HG03575 (cell line): ENCODE measurements at regions not wholly inside any gene's neighbourhood (a gene's known extent, or its start where the extent isn't known, plus 50 kb on each side); places are given as distances from the start of the nearest gene placed in this dataset.

Source experiments
- ATAC-seq: cut with Tn5 transposase; IDR thresholded peaks from one replicate; pipeline ENCODE4 v1.9.1; 2021; ENCODE audit not compliant: unreplicated experiment, insufficient number of reproducible peaks, low FRiP score; ENCODE audit errors: extremely low read depth

DNA sequence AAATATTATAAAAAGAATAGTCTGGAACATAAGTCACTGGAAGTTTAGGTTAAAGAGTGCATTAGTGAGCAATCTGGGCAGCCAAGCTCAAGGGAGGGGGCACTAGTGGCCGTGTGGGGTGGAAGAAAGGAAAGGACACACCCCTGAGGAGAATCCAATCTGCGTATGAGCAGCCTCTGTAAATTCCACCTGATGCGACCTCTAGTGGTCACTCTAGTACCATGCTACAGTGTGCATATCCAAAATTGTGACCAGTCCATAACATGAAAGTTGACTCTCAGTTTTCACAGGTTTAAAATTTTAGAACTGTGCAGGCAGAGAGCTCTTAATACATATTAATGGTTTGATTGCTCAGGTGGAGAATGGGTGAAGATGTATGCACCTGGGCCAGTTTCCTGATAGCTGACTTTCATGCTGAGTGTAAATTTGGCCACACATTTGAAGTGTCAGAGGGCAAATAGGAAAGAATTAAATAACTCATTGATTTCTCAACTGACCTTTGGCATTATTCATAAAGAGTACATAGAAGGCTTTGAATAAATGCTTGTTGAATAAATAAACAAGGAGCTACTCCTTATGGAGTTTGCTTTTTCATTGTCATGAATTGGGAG is 105.9 kb upstream of the C21orf91 start:
- peak; percentile 67 for ATAC-seq

DNA sequence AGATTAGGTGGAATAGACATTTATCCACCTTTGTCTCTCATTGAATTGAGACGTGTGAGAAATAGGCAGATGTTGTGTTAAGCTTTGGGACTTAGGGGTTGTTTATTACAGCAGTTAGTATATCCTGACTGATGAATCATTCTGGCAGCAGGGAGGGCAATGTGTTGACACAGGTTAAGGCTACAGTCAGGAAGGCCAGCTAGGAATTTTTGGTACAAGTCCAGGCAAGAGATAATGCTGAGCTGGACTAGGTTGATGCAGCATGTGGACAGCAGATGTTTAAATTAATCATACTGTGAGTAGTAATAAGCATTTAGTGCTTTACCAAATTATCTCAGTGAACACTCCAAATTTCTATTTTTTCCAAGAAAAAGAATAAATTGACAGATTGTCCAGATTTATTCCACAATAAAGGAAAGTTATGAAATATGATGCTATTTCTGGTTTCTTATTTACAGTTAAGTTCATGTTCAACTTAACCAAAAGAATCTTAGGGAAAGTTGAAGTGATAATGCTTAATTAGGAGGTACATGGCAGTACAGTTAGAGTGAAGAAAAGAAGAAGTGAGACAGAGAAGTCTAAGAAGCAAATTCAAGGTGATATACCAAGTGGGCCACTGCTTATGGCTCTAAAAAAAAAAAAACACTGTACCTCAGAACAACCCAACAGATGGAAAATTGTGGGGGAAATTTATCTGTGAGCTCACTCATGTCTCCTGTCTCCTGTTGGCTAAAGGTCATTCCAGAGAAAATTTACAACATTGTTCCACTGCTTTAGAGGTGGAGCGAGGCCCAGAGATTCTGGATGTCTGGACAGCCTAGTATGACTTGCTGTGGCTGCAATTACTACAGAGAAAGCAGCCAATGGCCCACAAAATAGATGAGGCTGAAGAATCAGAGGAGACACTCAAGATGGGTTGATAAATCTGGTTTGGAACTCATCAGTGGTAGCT is 102.7 kb upstream of the C21orf91 start:
- no peak for ATAC-seq

DNA sequence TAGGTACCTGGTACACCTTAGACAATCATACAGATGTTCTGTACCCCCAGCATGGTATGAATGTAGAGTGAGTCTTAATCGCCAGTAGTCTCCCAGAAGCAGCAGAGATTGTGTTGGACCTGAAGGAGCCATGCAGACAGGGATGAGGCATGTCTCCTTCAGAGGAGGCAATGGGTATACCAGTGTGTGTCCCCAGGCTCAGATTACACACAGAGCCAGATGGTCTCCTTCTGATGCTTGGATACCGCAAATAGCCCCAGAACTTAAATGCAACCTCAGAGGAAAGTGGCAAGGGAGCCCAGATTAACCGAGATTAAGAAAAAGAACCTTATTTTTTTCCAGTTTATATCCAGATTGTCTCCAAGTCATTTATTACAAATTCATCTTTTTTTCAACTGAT is 96.8 kb upstream of the C21orf91 start:
- no peak for ATAC-seq

DNA sequence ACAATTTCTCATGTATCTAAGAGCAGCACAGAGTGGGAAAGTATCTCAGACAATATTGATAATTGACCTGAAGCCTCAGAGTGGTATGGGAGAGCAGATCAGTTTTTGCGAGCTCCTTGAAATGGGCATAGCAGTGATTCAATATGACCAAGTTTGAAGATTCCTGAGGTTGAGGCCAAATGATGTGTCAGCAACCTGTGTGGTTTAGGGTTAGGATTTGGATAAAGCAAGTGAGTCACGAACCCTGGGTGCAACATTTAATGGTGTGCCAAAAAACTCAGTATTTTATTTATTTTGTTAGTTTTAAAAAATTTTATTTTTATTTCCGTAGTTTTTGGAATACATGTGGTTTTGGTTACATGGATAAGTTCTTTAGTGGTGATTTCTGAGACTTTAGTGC is 92.5 kb upstream of the C21orf91 start:
- no peak for ATAC-seq

DNA sequence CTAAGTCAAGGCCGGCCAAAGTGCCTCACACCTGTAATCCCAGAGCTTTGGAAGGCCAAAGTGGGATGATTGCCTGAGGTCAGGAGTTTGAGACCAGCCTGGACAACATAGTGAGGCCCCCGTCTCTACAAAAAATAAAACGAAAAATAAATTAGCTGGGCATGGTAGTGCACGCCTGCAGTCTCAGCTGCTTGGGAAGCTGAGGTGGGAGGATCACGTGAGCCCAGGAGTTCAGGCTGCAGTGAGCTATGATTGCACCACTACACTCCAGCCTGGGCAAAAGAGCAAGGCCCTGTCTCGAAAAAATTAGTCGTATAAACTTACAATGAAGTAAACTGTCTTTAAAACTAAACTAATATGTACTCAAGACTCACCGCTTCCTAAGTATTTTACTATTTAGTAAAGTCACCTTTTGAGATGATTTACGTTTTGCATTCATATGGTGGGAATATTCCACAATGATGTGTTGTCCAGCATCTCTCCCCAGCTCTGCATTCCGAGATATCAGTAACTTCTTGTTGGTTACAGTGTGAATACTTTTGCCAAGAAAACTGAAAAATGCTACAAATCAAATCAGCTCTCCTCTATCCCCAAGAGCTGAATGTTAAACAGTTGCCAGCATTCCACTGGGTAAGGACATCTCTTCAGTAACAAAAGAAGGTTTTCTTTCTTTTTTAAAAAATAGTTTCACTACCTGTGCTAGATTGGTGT is 84.9 kb upstream of the C21orf91 start:
- ATAC-seq = no peak

DNA sequence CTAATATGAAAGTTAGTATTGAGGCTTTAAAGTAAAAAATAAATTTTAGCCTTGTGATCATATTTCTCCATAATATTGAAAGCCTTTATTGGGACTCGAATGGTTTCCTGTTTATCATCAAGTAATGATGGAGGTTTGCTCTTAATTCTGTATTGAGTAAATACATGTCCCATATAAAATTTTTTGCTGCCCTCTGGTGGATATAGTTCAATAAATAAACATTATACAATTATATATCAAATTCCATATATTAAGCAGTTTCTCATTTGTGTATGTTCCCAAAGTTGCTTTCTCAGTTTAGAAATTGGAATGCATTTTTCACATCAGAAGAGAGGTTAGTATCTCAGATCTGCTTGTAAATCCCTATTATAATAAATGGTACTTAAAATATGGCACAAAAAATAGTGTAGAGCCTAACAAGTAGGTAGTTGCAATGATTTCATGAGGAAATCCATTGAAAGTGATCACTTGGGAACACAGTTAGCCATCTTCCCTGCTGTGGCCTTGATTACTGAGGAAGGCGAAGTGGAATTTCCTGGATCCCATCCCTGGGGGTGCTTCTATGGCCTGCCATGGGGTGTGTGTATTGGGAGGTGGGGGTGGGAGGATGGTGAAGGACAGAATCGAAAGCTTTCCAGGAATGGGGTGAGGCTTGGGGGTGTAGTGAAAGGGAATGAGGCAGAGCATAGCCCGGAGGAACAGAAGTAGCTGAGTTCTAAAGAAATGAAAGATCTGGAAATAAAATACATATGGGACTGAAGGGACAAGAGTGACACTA is 84.1 kb upstream of the C21orf91 start:
- no peak for ATAC-seq

DNA sequence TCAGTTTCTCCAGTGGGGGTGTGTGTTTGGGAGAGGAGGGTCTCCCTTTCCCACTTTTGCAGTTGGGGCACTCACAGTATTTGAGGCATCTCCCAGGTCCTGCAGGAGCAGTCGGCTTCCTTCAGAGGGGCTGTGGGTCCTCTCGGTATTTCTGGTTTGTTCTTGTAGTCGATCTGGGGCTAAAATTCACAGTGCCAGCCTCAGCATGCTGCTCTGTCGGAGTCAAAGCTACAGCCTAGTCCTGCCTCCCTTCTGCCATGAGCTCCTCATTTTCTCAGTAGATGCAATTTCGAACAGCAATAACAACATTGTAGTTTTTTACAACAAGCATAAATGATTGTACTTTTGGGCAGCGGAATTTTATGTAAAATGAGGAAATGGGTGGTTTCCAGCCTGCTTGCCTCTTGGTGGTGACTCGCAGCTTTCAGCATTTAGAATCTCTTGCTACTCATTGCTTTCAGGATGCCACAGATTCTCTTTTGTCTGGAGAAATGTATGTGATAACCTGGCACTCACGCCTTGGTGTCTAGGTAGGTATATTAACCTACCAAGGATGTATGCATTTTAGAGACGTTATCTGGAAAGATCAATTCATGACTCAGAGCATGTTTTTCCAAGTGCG is 82.4 kb upstream of the C21orf91 start:
- ATAC-seq = no peak

DNA sequence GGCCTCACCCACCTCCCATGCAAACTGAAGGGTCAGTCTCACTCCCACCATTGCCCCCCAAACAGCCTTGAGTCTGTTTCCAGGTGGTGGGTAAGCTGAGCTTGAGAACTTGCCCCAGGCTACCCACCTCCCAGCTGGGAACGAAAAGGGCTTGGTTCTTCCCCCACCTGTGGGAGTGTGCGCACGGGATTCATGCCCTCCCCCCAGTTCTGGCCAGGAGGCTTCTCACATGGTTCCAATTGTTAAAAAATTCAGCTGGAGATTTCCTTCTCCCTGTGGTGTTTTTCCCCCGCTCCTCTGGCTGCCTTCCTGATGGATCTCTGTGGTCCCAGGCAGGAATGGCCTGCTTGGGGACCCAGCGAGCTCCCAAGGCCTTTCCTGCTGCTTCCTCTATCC is 81.8 kb upstream of the C21orf91 start:
- no peak for ATAC-seq

DNA sequence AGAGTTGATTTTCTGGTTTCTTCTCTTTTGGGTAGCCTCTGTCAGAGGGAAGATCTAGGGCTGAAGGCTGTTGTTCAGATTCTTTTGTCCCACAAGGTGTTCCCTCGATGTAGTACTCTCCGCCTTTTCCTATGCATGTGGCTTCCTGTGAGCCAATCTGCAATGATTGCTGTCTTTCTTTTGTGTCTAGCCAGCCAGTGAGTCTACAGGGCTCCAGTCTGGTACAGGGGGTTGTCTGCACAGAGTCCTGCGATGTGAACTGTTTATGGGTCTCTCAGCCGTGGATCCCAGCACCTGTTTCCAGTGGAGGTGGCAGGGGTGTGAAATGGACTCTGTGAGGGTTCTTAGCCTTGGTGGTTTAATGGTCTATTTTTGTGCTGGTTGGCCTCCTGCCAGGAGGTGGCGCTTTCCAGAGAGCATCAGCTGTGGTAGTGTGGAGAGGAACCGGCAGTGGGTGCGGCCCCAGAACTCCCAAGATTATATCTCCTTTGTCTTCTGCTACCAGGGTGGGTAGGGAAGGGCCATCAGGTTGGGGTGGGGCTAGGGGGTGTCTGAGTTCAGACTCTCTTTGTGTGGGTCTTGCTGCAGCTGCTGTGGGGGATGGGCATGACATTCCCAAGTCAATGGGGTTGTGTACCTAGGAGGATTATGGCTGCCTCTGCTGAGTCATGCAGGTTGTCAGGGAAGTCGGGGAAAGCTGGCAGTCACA is 81.3 kb upstream of the C21orf91 start:
- no peak for ATAC-seq

DNA sequence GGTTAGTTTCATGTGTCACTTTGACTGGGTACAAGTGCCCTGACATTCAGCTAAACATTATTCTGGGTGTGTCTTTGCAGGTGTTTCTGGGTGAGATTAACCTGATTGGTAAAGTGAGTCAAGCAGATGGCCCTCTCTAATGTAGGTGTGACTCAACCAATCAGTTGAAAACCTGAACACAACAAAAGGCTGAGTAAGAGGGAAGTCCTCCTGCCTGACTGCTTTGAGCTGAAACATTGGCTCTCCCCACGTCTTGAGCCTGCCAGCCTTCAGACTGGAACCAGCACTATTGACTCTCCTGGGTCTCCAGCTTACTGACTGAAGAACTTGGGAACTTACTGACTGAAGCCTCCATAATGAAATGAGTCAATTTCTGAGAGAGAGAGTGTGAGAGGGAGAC is 70.0 kb upstream of the C21orf91 start:
- ATAC-seq = no peak

DNA sequence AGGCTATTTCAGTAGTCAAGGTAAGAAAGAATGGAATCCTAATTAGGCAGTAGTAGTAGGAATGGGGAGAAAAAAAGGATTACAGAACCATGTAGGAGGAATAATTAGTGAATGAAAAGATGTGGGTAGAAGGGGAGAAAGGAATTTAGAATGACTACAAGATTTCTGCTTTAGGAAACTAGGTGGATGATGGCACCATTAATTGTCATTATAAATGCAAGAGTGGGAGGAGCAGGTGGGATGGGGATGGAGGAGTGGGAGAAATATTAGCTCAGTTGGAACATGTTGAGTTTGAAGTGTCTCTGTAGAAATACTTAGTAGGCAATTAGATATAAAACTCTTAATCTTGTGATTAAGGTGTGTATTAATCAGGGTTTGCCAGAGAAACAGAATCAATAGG is 50.0 kb upstream of the C21orf91 start:
- ATAC-seq = no peak
